Left colon (tissue), 2 donors: ENCODE measurements at regions not wholly inside any gene's neighbourhood (a gene's known extent, or its start where the extent isn't known, plus 50 kb on each side); places are given as distances from the start of the nearest gene placed in this dataset.
A peak's percentile ranks its signal among the peaks of the same experiment; 100 is the strongest.

Experiments
- ATAC-seq: fragments of 200-7000 bp; cut with Tn5 transposase; one replicate; pipeline ENCODE4 v1.9.1; 2020; ENCODE audit warnings: mild to moderate bottlenecking, moderate library complexity
- DNase-seq, 2 donors: peaks; one replicate each; pipeline ENCODE4 v3.0.0-alpha.2; 2020
- intact Hi-C, 2 donors: fragments of 100-400 bp; cut with DNase I in 1 of 2; cut with micrococcal nuclease in 1 of 2; formaldehyde crosslinking; loops; one replicate each; pipeline versions ENCODE4 v1.11.2 to v1.14.0; 2022; cut with DNase I, micrococcal nuclease
- donor health status: DM: no; HTN: no; CAD: no.
- donor health status: DM: yes; HTN: yes; CAD: no.

DNA sequence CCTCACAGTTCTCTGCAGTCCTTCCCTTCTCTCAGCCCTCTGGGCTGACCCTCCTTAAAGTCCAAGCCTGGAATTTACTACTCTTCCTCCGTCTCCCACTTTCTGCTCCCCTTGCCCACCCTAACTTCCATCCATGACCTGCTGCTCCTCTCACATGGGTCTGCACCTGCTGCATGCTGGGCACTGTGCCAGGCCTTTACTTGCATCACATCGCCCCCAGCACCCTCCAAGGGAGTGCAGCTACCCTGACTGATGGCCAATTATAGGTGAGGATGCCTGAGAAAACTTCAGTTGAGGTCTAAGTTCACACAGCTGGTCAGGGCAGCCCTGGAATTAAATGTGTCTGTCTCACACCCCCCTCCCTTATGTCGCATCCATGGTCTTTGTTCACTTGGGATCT lies 53.6 kb upstream of the ZPBP start:
- ATAC-seq = no peak
- DNase-seq = no peak
- intact Hi-C loops = no loop called here

DNA sequence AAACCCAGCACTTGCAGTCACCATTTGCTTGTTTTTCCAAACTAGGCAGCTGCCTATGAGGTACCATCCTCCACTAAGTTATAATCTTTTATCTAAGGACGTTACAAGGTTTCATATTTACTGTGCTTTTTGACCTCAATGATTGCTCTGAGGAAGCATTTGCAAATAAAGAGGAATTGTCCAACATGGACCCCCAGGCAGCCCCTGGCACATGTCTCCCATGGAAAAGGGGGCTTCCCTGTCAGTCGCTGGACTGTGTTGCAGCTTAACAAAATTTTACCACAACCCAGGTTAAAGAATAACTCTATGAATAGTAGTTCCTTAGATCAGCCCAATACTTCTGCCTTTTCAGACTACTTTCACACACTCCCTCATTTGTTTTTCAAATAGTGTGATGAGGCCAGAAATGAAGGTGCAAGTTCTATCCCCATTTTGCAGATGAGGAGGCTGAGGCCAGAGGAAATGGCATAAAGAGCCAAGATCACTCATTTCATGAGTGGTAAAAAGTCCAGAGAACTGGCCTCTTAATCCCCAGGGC lies 52.8 kb upstream of the ZPBP start:
- DNase-seq (no peak), ATAC-seq (no peak)
- intact Hi-C loops = no loop called here

DNA sequence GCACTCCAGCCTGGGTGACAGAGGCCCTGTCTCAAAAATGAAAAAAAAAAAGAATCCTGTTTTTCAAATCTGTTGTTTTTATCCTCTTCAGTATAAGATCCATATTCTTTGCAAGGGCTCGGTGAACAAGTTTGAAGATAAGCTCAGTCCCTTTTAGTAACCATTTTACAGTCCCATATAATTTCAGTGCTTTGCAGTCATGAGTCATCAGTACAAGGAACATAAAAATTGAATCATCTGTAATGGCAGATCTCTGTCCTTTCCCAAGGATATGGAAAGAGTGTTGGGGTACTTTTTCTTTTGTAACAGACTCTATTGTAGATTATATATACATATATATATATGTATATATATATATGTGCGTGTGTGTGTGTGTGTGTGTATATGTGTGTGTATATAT lies 52.2 kb upstream of the ZPBP start:
- ATAC-seq = peak; percentile 46
- no peak for DNase-seq
- intact Hi-C loops = no loop called here
